Activated CD4-positive, alpha-beta memory T cell treated with anti-CD3 and anti-CD28 coated beads, Interleukin-2, amount 10 ng/mL, durations not matched to agents 7 days and 5 days (primary cell): ENCODE measurements at regions not wholly inside any gene's neighbourhood (a gene's known extent, or its start where the extent isn't known, plus 50 kb on each side); places are given as distances from the start of the nearest gene placed in this dataset.
"Not testable (repeated sequence)": the region's sequence is repeated elsewhere in the genome, so short reads cannot be mapped to it uniquely, and the experiment has no call there.

Experiments
- CTCF ChIA-PET: fragments of 350-600 bp; sonication (Branson Sonifier 250); formaldehyde crosslinking; loops from one replicate; lab custom pipeline; 2021; ENCODE audit warnings: antibody characterized with exemption, inconsistent platforms; lab: Charles Lee
- POLR2A ChIA-PET: fragments of 350-600 bp; sonication (Branson Sonifier 250); formaldehyde crosslinking; loops from one replicate; lab custom pipeline; 2021; ENCODE audit warnings: antibody characterized with exemption; lab: Charles Lee
- DNase-seq: peaks from one replicate; pipeline ENCODE4 v3.0.0-alpha.2; 2020
- H3K27ac Mint-ChIP-seq: one replicate; pipeline ENCODE4 v1.8.0; 2021; ENCODE audit warnings: mild to moderate bottlenecking, mixed read lengths
- H3K27me3 Mint-ChIP-seq: one replicate; pipeline ENCODE4 v1.8.0; 2021; ENCODE audit warnings: mixed read lengths
- H3K36me3 Mint-ChIP-seq: one replicate; pipeline ENCODE4 v1.8.0; 2021; ENCODE audit warnings: low read depth, mixed read lengths
- H3K4me1 Mint-ChIP-seq: one replicate; pipeline ENCODE4 v1.8.0; 2021; ENCODE audit warnings: mixed read lengths
- H3K4me3 Mint-ChIP-seq: one replicate; pipeline ENCODE4 v1.8.0; 2021; ENCODE audit warnings: mild to moderate bottlenecking, mixed read lengths
- H3K9me3 Mint-ChIP-seq: one replicate; pipeline ENCODE4 v1.8.0; 2021; ENCODE audit warnings: mixed read lengths

GRCh38 chr15:95176794-95177577 lies 945.6 kb downstream of the MCTP2 start:
- no peak for DNase-seq
- Mint-ChIP-seq H3K36me3 (no peaks in the 10 kb centered on the region), H3K4me1 (no peaks in the 10 kb centered on the region), H3K9me3 (no peaks in the 10 kb centered on the region), H3K4me3 (no peak overlapping the region), H3K27me3 (no peaks in the 10 kb centered on the region), H3K27ac (no peak overlapping the region)
- ChIA-PET CTCF (no interaction called here), POLR2A (no interaction called here)

- DNase-seq = no peak
- H3K36me3 Mint-ChIP-seq = no peaks in the 10 kb centered on the region
- no peak overlapping the region for H3K27ac Mint-ChIP-seq
- H3K27me3 Mint-ChIP-seq = no peaks in the 10 kb centered on the region
- H3K4me1 Mint-ChIP-seq = no peaks in the 10 kb centered on the region
- no peak overlapping the region for H3K4me3 Mint-ChIP-seq
- CTCF ChIA-PET = no interaction called here
- POLR2A ChIA-PET = no interaction called here
- H3K9me3 Mint-ChIP-seq = no peaks in the 10 kb centered on the region
These were observed 949.2 kb downstream of the MCTP2 start for GRCh38 chr15:95180530-95180929.

DNA sequence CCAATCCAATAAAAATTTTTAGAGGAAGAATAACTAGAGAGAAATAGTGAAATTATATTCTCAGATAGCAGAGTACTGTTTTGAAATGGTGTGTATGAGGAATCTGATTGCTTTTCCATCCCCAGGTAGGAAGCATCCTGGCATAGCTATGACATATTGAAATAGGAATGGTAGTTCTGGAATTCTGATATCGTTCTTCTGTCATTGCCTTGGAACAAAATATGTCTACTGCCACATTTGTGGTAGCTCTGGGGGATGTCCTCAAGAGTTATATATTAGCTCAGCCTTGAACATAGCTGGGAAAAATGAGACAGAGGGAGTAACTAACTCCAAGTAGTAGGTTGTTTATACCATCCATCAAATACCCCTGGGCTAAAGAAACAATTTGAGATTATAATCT lies 950.7 kb downstream of the MCTP2 start:
- Mint-ChIP-seq H3K4me3 (no peak overlapping the region), H3K27ac (no peak overlapping the region), H3K9me3 (no peaks in the 10 kb centered on the region), H3K27me3 (no peaks in the 10 kb centered on the region), H3K36me3 (no peaks in the 10 kb centered on the region), H3K4me1 (no peaks in the 10 kb centered on the region)
- POLR2A ChIA-PET = no interaction called here
- DNase-seq = no peak
- CTCF ChIA-PET = no interaction called here

- Mint-ChIP-seq H3K27me3 (no peaks in the 10 kb centered on the region), H3K4me1 (no peaks in the 10 kb centered on the region), H3K36me3 (no peaks in the 10 kb centered on the region), H3K9me3 (no peaks in the 10 kb centered on the region), H3K27ac (no peak overlapping the region), H3K4me3 (no peak overlapping the region)
- POLR2A ChIA-PET = no interaction called here
- no peak for DNase-seq
- CTCF ChIA-PET = interaction anchor here (0.6 kb wide), 1 partner anchor 531 kb away, joined by 9 read pairs; no protein-coding TSS in a partner anchor
These were observed 961.6 kb downstream of the MCTP2 start for GRCh38 chr15:95192923-95193322.

DNA sequence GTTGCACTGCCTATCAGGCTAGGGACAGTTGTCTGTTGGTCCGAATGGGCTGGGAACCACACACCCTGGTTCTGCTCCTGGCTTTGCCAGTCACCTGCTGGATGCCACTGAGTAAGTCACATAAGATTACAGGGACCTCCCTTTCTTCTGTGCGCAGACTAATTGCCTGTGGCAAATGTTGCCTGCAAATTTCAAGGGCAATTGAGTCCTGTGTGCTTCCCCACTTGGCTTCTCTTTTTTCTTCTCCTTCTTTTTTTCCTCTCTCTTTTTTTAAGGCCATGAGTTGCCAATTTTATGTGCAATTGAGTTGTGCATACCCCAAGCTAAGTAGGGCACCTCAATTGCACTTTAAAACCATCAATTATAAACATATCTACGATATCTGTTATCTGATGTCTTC lies 963.4 kb downstream of the MCTP2 start:
- H3K36me3 Mint-ChIP-seq = no peaks in the 10 kb centered on the region
- DNase-seq = no peak
- no peaks in the 10 kb centered on the region for H3K4me1 Mint-ChIP-seq
- H3K27me3 Mint-ChIP-seq = no peaks in the 10 kb centered on the region
- H3K4me3 Mint-ChIP-seq = no peak overlapping the region
- ChIA-PET CTCF (no interaction called here), POLR2A (no interaction called here)
- H3K27ac Mint-ChIP-seq = no peak overlapping the region
- peaks cover under 1% of the 10 kb centered on the region for H3K9me3 Mint-ChIP-seq

DNA sequence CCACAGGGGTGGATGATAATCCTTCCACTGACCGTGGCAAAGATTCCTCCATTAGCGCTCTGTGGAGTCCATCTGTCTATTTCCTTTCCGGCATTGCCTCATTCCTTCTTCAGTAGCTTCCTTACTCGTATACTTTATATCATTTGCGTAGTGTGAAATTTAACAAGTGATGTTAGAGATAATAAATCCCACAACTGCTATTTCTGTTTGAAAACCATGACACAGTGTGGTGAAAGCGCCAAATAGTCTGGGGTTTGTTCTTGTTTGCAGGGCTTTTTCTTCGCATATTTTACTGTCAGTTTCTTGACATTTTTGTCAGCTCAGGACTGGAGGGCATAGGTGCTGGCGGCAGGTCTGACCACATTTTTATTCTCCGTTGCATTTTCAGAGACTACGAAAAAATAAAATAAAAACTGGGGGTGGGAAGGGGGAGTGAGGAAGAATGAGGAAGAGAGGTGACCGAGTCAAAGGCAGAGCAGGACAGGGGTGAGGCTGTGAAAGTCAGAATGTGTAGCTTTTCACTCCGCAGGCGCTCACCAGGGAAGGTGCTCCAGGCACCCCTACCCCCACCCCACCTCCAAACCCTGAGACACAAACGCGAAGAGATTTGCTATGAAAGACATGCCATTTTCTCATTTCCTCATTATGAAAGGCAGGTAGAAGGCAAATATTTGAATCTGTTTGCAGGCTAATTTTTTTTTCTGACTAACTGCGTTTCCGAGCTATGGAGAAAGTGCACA lies 965.0 kb downstream of the MCTP2 start:
- Mint-ChIP-seq H3K36me3 (no peaks in the 10 kb centered on the region), H3K27ac (no peak overlapping the region), H3K4me1 (no peaks in the 10 kb centered on the region), H3K9me3 (peaks cover 6% of the 10 kb centered on the region), H3K4me3 (no peak overlapping the region), H3K27me3 (no peaks in the 10 kb centered on the region)
- ChIA-PET CTCF (no interaction called here), POLR2A (no interaction called here)
- DNase-seq = no peak

DNA sequence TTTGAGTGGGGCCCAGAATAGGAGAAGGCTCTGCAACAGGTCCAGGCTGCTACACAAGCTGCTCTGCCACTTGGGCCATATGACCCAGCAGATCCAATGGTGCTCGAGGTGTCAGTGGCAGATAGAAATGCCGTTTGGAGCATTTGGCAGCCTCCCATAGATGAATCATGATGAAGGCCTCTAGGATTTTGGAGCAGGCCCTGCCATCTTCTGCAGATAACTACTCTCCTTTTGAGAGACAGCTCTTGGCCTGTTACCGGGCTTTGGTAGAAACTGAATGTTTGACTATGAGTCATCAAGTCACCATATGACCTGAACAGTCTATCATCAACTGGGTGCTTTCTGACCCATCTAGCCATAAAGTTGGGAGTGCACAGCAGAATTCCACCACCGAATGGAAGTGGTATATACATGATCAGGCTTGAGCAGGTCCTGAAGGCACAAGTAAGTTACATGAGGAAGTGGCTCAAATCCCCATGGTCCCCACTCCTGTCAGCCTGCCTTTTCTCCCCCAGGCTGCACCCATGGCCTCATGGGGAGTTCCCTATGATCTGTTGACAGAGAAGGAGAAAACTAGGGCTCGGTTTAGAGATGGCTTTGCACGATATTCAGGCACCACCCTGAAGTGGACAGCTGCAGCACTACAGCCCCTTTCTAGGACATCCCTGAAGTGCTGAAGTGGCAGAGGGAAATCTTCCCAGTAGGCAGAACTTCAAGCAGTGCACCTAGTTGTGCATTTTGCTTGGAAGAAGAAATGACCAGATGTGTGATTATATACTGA lies 971.4 kb downstream of the MCTP2 start:
- Mint-ChIP-seq H3K27me3 (no peaks in the 10 kb centered on the region), H3K4me3 (no peak overlapping the region), H3K27ac (no peak overlapping the region), H3K4me1 (no peaks in the 10 kb centered on the region), H3K9me3 (peaks cover 27% of the 10 kb centered on the region), H3K36me3 (no peaks in the 10 kb centered on the region)
- CTCF ChIA-PET = no interaction called here
- POLR2A ChIA-PET = no interaction called here
- no peak for DNase-seq

DNA sequence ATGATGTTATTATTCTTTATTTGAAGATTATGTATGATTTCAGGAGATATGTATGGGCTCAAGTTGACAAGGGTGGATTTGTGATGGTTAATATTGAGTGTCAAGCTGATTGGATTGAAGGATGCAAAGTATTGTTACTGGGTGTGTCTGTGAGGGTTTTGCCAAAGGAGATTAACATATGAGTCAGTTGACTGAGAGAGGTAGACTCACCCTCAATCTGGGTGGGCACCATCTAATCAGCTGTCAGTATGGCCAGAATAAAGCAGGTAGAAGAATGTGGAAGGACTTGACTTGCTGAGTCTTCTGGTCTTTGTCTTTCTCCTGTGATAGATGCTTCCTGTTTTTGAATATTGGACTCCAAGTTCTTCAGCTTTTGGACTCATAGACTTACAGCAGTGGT lies 973.7 kb downstream of the MCTP2 start:
- ChIA-PET CTCF (no interaction called here), POLR2A (no interaction called here)
- no peak overlapping the region for H3K27ac Mint-ChIP-seq
- no peak overlapping the region for H3K4me3 Mint-ChIP-seq
- H3K4me1 Mint-ChIP-seq = no peaks in the 10 kb centered on the region
- no peaks in the 10 kb centered on the region for H3K36me3 Mint-ChIP-seq
- DNase-seq = no peak
- no peaks in the 10 kb centered on the region for H3K27me3 Mint-ChIP-seq
- H3K9me3 Mint-ChIP-seq = peaks cover 29% of the 10 kb centered on the region

- H3K9me3 Mint-ChIP-seq = peaks cover 25% of the 10 kb centered on the region
- H3K36me3 Mint-ChIP-seq, H3K4me1 Mint-ChIP-seq, H3K27ac Mint-ChIP-seq, POLR2A ChIA-PET, H3K27me3 Mint-ChIP-seq, CTCF ChIA-PET, H3K4me3 Mint-ChIP-seq, DNase-seq: not testable (repeated sequence)
These were observed 974.5 kb downstream of the MCTP2 start for GRCh38 chr15:95205830-95206229.

- no peaks in the 10 kb centered on the region for H3K36me3 Mint-ChIP-seq
- DNase-seq = no peak
- H3K9me3 Mint-ChIP-seq = peaks cover 15% of the 10 kb centered on the region
- no peaks in the 10 kb centered on the region for H3K27me3 Mint-ChIP-seq
- H3K27ac Mint-ChIP-seq = no peak overlapping the region
- CTCF ChIA-PET = no interaction called here
- H3K4me3 Mint-ChIP-seq = no peak overlapping the region
- POLR2A ChIA-PET = no interaction called here
- H3K4me1 Mint-ChIP-seq = no peaks in the 10 kb centered on the region
These were observed 976.7 kb downstream of the MCTP2 start for GRCh38 chr15:95208071-95208470.

DNA sequence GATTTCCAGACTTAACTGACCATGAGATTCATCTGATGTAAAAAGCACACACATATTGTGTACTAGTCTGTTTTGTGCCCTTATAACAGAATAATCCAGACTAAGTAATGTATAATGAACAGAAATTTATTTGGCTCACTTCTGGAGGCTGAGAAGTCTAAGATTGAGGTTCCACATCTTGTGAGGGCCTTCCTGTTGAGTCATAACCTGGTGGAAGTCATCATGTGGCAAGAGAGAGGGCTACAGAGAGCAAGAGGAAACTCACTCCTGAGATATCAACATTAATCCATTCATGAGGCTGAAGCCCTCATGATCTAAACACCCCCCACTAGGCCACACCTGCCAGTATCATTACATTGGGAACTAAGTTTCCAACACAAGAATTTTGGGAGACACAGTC lies 977.6 kb downstream of the MCTP2 start:
- ChIA-PET CTCF (no interaction called here), POLR2A (no interaction called here)
- no peaks in the 10 kb centered on the region for H3K27me3 Mint-ChIP-seq
- peaks cover 13% of the 10 kb centered on the region for H3K9me3 Mint-ChIP-seq
- H3K36me3 Mint-ChIP-seq = no peaks in the 10 kb centered on the region
- no peaks in the 10 kb centered on the region for H3K4me1 Mint-ChIP-seq
- DNase-seq = no peak
- H3K4me3 Mint-ChIP-seq = no peak overlapping the region
- H3K27ac Mint-ChIP-seq = no peak overlapping the region

GRCh38 chr15:95210436-95210981 lies 979.1 kb downstream of the MCTP2 start:
- Mint-ChIP-seq H3K36me3 (no peaks in the 10 kb centered on the region), H3K9me3 (peaks cover 8% of the 10 kb centered on the region), H3K4me3 (no peak overlapping the region), H3K27ac (no peak overlapping the region), H3K27me3 (no peaks in the 10 kb centered on the region), H3K4me1 (no peaks in the 10 kb centered on the region)
- DNase-seq = no peak
- ChIA-PET CTCF (no interaction called here), POLR2A (no interaction called here)

- Mint-ChIP-seq H3K4me1 (no peaks in the 10 kb centered on the region), H3K9me3 (no peaks in the 10 kb centered on the region), H3K4me3 (no peak overlapping the region), H3K27ac (no peak overlapping the region), H3K27me3 (no peaks in the 10 kb centered on the region), H3K36me3 (no peaks in the 10 kb centered on the region)
- ChIA-PET POLR2A (no interaction called here), CTCF (no interaction called here)
- DNase-seq = no peak
These were observed 983.7 kb downstream of the MCTP2 start for GRCh38 chr15:95215017-95215416.
